ENCODE measurements at regions not wholly inside any gene's neighbourhood (a gene's known extent, or its start where the extent isn't known, plus 50 kb on each side); places are given as distances from the start of the nearest gene placed in this dataset.

DNA sequence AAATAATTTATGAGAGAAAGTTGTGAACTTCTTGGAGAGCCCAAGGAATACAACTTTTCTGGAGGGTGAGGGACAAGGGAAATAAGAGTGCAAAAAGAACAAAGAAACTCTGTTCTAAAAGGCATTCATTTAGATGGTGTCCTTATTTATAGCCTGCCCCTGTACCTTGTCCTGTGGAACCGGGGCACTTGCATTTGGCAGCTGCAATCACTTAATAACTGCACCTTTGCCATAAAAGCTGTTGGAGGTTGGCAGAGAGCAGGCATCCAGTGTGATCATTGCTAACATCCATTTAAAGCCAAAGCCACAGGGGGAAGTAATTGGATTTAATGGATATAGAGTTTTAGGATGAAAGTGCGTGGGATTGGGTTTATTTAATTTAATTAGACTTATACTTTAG is 50.8 kb upstream of the SGK1 start:
- DNase-seq (ENCODE audit: missing footprints) (no peak), ATAC-seq (no peak)
- intact Hi-C loops (cut with DNase I) = no loop called here
